K562 (cell line): ENCODE measurements at regions not wholly inside any gene's neighbourhood (a gene's known extent, or its start where the extent isn't known, plus 50 kb on each side); places are given as distances from the start of the nearest gene placed in this dataset.

Source experiments
- ATAC-seq: fragments of 200-7000 bp; cut with Tn5 transposase; 3 replicates; pipeline ENCODE4 v1.9.1; 2020; ENCODE audit warnings: moderate library complexity
- BruUV-seq: library from RNA; stranded (reverse); fragments of 400-500 nt; replicated peaks from 2 replicates; lab custom pipeline; 2021; lab: Mats Ljungman, UMichigan
- CTCF ChIA-PET: fragments of 300-600 bp; formaldehyde crosslinking; extraction: SDS; loops from one replicate; lab custom pipeline; 2021; ENCODE audit warnings: low intra/inter-chr PET ratio; lab: Yijun Ruan, JAX
- POLR2A ChIA-PET: fragments of 300-600, 350-650 bp; sonication (Branson Sonifier 250); formaldehyde crosslinking; extraction: SDS; loops from one replicate; lab custom pipeline; 2021; ENCODE audit warnings: antibody characterized with exemption, inconsistent platforms; lab: Yijun Ruan, JAX
- DNase-seq, 4 experiments: peaks; one replicate each; pipeline versions ENCODE4 v3.0.0 to v3.0.0-alpha.2; 2011 to 2018; ENCODE audit warnings: low spot score in 3 of 4, mixed read lengths in 3 of 4; ENCODE audit errors: extremely low read depth in 1 of 4
- FAIRE-seq: peaks from 2 replicates; lab custom pipeline; 2011; peaks lifted over from hg19 to GRCh38; lab: Jason Lieb, UNC
- H2AFZ ChIP-seq: 2 replicates; pipeline ENCODE4 v1.6.0; 2011; ENCODE audit warnings: low read depth, low read length, control low read depth, inconsistent platforms
- H3K27ac ChIP-seq: fragments of 200-600 bp; 3 replicates; pipeline ENCODE4 v1.8.0; 2011; ENCODE audit warnings: low read depth, mild to moderate bottlenecking, control low read depth, inconsistent platforms, low read length, moderate library complexity, mixed read lengths; ENCODE audit errors: extremely low read depth
- H3K27me3 ChIP-seq, 2 experiments: fragments of 300-600 bp in 1 of 2; 2 replicates in 1 of 2; 3 replicates in 1 of 2; pipeline versions ENCODE4 v1.6.0 to v1.8.0; 2011; ENCODE audit warnings: inconsistent platforms in 2 of 2, low read length in 2 of 2, mild to moderate bottlenecking in 1 of 2, mixed read lengths in 1 of 2, moderate library complexity in 1 of 2; ENCODE audit not compliant: control insufficient read depth in 2 of 2, insufficient read depth in 2 of 2
- H3K36me3 ChIP-seq: fragments of 300-600 bp; 3 replicates; pipeline ENCODE4 v1.8.0; 2011; ENCODE audit warnings: mild to moderate bottlenecking, low read length, inconsistent platforms; ENCODE audit not compliant: control insufficient read depth, insufficient read depth
- H3K4me1 ChIP-seq, 2 experiments: fragments of 200-600 bp in 1 of 2; replicated peaks in 1 of 2; 2 replicates in 1 of 2; 3 replicates in 1 of 2; pipeline versions ENCODE4 v1.5.1 to v1.8.0; 2011; ENCODE audit warnings: inconsistent platforms in 2 of 2, low read length in 2 of 2, mild to moderate bottlenecking in 1 of 2, mixed read lengths in 1 of 2, moderate library complexity in 1 of 2; ENCODE audit not compliant: control insufficient read depth in 2 of 2, insufficient read depth in 2 of 2
- H3K4me2 ChIP-seq: 2 replicates; pipeline ENCODE4 v1.6.1; 2011; ENCODE audit warnings: low read length, control low read depth, inconsistent platforms, mixed read lengths; ENCODE audit not compliant: insufficient read depth
- H3K4me3 ChIP-seq: fragments of 200-600 bp; sonication (generic), shearing (Covaris generic); 2 replicates; pipeline ENCODE4 v1.5.1; 2016; ENCODE audit warnings: control low read depth, inconsistent platforms
- H3K79me2 ChIP-seq: fragments of 200-600 bp; 3 replicates; pipeline ENCODE4 v1.8.0; 2011; ENCODE audit warnings: low read length, inconsistent platforms; ENCODE audit not compliant: control insufficient read depth, insufficient read depth
- H3K9ac ChIP-seq, 2 experiments: 2 replicates each; pipeline versions ENCODE4 v1.6.0 to v1.6.1; 2011; ENCODE audit warnings: low read depth in 2 of 2, low read length in 2 of 2, control low read depth in 1 of 2, inconsistent platforms in 1 of 2, mild to moderate bottlenecking in 1 of 2, mixed read lengths in 1 of 2; ENCODE audit not compliant: insufficient read depth in 1 of 2
- H3K9me1 ChIP-seq: one replicate; pipeline ENCODE4 v1.6.0; 2011; ENCODE audit warnings: inconsistent platforms, mild to moderate bottlenecking, low read length, moderate library complexity; ENCODE audit not compliant: control insufficient read depth, insufficient read depth
- H3K9me3 ChIP-seq: replicated peaks from 2 replicates; pipeline ENCODE4 v1.5.1; 2011; ENCODE audit warnings: low read depth, low read length, inconsistent platforms; ENCODE audit not compliant: control insufficient read depth, insufficient read depth
- H4K20me1 ChIP-seq: replicated peaks from 2 replicates; pipeline ENCODE4 v1.6.1; 2011; ENCODE audit warnings: low read length, inconsistent platforms, mixed read lengths; ENCODE audit not compliant: control insufficient read depth, insufficient read depth
- CBX8 ChIP-seq: fragments of 200-600 bp; sonication (generic); IDR thresholded peaks from 2 replicates; pipeline ENCODE4 v1.6.1; 2012; ENCODE audit warnings: borderline replicate concordance, mixed run types, low read depth, mild to moderate bottlenecking, moderate library complexity, mixed read lengths, low read length, control low read depth, inconsistent platforms; ENCODE audit not compliant: poor library complexity, severe bottlenecking; ENCODE audit errors: extremely low read depth
- FOXJ2 ChIP-seq: fragments of 200-800 bp; sonication (Bioruptor generic); IDR thresholded peaks from 2 replicates; pipeline ENCODE4 v1.6.1; 2016; ENCODE audit warnings: missing genetic modification characterization, missing compliant biosample characterization
- IRF2 ChIP-seq: sonication (generic); formaldehyde crosslinking; IDR thresholded peaks from 2 replicates; pipeline ENCODE4 v1.8.1; 2022; ENCODE audit warnings: mild to moderate bottlenecking, missing genetic modification reagents
- POLR2B ChIP-seq: fragments of 450-650 bp; IDR thresholded peaks from 2 replicates; pipeline ENCODE4 v1.6.1; 2018; ENCODE audit warnings: low read depth; ENCODE audit not compliant: partially characterized antibody
- STAT5B ChIP-seq: fragments of 250-450 bp; sonication (Bioruptor Pico); IDR thresholded peaks from 2 replicates; pipeline ENCODE4 v1.8.0; 2021; ENCODE audit warnings: mild to moderate bottlenecking, inconsistent platforms
- ZNF586 ChIP-seq: fragments of 450-650 bp; formaldehyde crosslinking; conservative IDR thresholded peaks from 2 replicates; pipeline ENCODE4 v1.4.0; 2020; ENCODE audit warnings: mild to moderate bottlenecking, moderate library complexity
- WGBS: fragments of 100-300 bp; shearing (Covaris generic); methylation state at CpG from one replicate; pipeline ENCODE4 v1.1.6; 2016; ENCODE audit warnings: low coverage, mixed read lengths; ENCODE audit not compliant: insufficient coverage; ENCODE audit errors: missing lambda C conversion rate; 5-methylcytosine and 5-hydroxymethylcytosine counted together
- in situ Hi-C: fragments of 300-500 bp; cut with MboI; formaldehyde crosslinking; loops from 4 replicates; pipeline ENCODE4 v1.15.0; 2018; ENCODE audit warnings: inconsistent platforms, mixed read lengths
- intact Hi-C: fragments of 100-400 bp; cut with micrococcal nuclease; formaldehyde crosslinking; loops from 2 replicates; pipeline ENCODE4 v1.14.2; 2022
- TF ChIP-seq, protein P1 (sequence below): fragments of 250-450 bp; sonication (Bioruptor Pico); IDR thresholded peaks from 2 replicates; pipeline ENCODE4 v1.4.0; 2020
- TF ChIP-seq, protein P2 (sequence below): sonication (generic); formaldehyde crosslinking; IDR thresholded peaks from 2 replicates; pipeline ENCODE4 v1.8.0; 2022; ENCODE audit warnings: mild to moderate bottlenecking, missing genetic modification reagents
- TF ChIP-seq, protein P3 (sequence below): fragments of 250-450 bp; sonication (Bioruptor Pico); IDR thresholded peaks from 2 replicates; pipeline ENCODE4 v1.9.0; 2021; ENCODE audit warnings: mild to moderate bottlenecking

DNA sequence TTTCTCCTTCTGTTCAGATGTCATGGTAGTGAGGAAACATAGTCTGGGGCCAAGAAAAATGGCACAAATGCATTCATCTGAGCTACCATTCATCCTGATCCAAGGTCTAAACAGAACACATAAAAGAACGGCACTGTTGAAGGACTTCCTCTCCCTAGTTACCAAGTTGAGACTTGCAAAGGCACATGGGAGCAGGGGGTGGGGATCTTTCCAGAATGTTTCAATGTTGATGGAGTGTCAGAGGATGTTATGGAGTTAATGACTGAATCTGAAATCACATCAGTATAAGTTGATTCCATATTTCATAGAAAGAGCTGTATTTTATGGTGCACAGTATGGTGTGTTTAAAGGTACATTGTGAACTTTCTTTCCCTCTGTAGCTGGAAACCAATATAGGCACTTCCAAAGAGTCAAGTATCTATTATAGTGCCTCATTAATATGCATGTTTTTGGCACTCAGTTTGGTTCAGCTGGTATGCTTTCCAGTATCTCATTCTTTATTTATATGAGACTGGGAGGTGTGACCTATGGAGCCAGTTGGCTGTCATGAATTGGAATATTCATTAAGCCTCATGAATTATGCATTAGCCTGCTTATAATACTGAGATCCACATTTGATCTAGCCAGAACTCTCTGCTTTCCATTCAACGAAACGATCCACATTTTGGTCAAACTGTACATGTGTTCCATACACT is 603.0 kb downstream of the NR2F1-AS1 start (continued):
- TF ChIP-seq, protein P1, sequence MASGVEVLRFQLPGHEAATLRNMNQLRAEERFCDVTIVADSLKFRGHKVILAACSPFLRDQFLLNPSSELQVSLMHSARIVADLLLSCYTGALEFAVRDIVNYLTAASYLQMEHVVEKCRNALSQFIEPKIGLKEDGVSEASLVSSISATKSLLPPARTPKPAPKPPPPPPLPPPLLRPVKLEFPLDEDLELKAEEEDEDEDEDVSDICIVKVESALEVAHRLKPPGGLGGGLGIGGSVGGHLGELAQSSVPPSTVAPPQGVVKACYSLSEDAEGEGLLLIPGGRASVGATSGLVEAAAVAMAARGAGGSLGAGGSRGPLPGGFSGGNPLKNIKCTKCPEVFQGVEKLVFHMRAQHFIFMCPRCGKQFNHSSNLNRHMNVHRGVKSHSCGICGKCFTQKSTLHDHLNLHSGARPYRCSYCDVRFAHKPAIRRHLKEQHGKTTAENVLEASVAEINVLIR (CRISPR knock-in tag), result no peak
- TF ChIP-seq ZNF586 (CRISPR knock-in tag), result no peak
- TF ChIP-seq, protein P2, sequence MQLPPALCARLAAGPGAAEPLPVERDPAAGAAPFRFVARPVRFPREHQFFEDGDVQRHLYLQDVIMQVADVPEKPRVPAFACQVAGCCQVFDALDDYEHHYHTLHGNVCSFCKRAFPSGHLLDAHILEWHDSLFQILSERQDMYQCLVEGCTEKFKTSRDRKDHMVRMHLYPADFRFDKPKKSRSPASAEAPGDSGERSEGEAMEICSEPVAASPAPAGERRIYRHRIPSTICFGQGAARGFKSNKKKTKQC, result no peak
- TF ChIP-seq, protein P3, sequence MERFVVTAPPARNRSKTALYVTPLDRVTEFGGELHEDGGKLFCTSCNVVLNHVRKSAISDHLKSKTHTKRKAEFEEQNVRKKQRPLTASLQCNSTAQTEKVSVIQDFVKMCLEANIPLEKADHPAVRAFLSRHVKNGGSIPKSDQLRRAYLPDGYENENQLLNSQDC (CRISPR knock-in tag), result no peak
- no peak for TF ChIP-seq STAT5B (CRISPR knock-in tag)
- TF ChIP-seq IRF2 (CRISPR knock-in tag), result no peak
- TF ChIP-seq POLR2B, result no peak
- TF ChIP-seq FOXJ2 (tag), result no peak

DNA sequence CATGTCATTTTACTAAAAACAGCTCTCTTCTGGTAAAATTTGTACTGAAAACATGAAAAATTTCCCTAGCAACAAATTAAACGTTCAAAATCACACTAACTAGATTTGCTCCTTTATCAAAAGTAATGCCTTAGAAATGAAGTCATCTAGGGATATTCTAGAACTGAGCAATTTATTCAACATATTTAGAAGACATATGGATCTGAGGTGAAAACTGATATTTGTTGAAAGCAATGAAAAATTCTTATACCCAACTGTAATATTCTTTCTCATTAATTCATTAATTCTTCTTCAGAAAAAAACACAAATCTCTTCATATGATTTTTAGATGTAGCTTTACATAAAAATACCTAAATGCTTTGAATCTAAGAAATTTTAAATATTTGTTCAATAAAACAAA is 604.9 kb downstream of the NR2F1-AS1 start:
- BruUV-seq, result no TSS peak
- H3K79me2 ChIP-seq, result no peaks in the 10 kb centered on the region
- no peak for DNase-seq
- no peaks in the 10 kb centered on the region for H3K27me3 ChIP-seq
- FAIRE-seq, result no peak
- no peak overlapping the region for H3K4me3 ChIP-seq
- POLR2A ChIA-PET, result no interaction called here
- in situ Hi-C loops (no loop called here), intact Hi-C loops (no loop called here)
- H3K9ac ChIP-seq, result no peak overlapping the region
- H3K36me3 ChIP-seq, result no peaks in the 10 kb centered on the region
- no peak overlapping the region for H3K27ac ChIP-seq
- no peak overlapping the region for H2AFZ ChIP-seq
- H3K4me2 ChIP-seq, result no peak overlapping the region
- no peak for ATAC-seq
- H3K4me1 ChIP-seq, result no peaks in the 10 kb centered on the region
- WGBS, result 0% methylated on average over 1 of the region's 1 CpG
- no peaks in the 10 kb centered on the region for H4K20me1 ChIP-seq
- no peaks in the 10 kb centered on the region for H3K9me1 ChIP-seq
- 0 out of 2 replicates have a peak, but pooled peaks cover 2% of the 10 kb centered on the region for H3K9me3 ChIP-seq
- CTCF ChIA-PET, result no interaction called here
- TF ChIP-seq CBX8, result no peak
